ENCODE measurements at regions not wholly inside any gene's neighbourhood (a gene's known extent, or its start where the extent isn't known, plus 50 kb on each side); places are given as distances from the start of the nearest gene placed in this dataset.
"Not testable (repeated sequence)": the region's sequence is repeated elsewhere in the genome, so short reads cannot be mapped to it uniquely, and the experiment has no call there.

DNA sequence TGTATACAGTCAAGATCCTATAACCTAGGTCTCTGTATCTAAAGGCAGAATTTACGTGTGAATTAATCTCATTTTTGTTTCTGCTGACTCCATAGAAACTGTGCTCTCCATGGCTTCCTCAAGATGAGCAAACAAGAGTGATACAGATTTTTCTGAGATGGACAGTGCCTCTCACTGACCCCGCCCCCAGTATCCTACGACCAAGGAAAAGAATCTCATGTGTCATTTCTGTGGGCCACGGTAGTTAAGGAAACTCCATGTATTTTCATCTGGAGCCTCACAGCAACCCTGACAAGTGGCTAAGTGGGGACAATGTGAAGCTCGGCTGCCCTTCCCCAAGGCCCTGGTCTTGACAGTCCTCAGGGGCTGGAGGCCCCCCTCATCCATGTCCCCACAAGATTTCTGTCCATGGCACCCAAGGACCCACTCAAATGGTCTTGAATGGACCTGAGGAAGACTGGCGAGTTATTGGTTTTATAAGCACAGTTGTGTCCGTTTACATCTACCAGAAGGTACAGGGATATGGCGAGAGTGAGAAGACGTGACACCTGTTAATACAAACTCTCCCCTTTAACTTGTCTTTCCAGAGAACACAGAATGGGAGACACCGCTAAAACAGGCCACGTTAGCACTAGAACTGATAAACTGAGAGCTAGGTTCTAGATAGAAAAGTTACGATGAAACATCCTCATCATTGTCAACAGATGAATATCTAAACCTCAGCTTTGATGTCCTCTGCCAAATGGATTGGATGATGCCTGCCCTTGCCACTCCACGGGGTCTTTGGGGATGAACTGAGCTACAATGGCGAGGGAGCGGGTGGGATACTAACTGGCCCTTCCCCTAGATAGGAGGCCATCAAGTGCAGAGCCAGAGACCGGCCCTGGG is 108.4 kb upstream of the EGLN3 start:
- no peak for DNase-seq

DNA sequence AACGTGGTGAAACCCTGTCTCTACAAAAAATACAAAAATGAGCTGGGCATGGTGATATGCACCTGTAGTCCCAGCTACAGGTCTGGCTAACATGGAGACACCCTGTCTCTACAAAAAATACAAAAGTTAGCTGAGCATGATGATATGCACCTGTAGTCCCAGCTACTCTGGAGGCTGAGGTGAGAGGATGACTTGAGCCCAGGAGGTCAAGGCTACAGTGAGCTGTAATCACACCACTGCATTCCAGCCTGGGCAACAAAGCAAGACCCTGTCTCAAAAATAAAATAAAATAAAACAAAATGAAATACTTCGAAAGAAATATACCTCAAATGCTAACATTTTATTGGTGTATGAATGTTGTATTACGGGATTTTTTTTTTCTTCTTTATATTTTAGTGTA is 107.6 kb upstream of the EGLN3 start:
- DNase-seq, result no peak

DNA sequence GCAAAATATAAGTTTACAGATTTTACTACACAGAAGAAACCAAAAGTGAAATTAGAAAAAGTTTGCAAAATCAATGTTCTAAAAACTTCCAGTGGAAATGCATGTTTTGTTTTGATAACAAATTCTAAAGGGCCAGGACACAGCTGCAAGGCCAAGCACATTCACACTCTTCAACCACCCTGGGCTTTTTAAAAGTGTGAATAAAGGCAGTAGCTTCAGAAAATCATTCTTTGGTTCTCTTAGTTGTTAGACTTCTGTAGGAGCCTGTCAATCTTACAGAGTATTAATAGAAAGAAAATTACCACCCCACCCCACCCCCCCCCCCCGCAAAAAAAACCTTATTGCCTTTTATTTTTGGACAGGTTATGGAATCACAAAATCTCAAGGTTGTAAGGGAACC is 105.2 kb upstream of the EGLN3 start:
- no peak for DNase-seq

DNA sequence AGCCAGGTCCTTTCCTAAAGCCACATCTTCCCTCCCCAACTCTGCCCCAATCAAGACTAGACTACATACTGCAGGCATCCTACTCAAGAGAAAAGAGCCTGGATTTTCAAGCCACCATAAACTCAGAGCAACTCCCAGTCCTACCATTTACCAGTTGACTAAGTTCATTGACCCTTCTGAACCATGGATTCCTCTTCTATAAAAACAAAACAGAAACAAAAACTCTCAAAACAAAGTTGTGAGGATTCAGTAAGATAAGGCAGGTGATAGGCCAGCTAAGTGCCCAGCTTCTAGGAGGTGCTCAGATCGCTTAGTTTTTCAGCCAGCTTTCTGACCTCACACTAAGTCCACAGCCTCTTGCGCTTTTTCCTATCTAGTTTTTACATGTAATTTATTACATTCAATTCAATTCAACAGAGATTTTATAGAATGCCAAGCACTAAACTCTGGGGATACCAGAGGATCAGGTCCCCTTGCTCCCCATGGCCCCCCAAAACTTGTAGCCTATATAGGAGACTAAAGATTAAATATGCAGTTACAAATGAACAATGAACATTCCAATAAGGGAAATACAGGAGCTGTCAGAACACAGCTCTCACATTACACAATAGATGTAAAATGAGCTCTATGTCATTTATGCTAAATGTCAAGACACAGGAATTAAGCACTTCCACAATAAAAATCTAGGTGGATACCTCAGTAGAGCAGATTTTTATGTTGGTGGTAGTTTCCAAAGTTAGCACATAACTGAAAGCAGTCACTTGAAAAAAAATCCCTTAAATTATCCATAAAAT is 104.5 kb upstream of the EGLN3 start:
- DNase-seq, result no peak

DNA sequence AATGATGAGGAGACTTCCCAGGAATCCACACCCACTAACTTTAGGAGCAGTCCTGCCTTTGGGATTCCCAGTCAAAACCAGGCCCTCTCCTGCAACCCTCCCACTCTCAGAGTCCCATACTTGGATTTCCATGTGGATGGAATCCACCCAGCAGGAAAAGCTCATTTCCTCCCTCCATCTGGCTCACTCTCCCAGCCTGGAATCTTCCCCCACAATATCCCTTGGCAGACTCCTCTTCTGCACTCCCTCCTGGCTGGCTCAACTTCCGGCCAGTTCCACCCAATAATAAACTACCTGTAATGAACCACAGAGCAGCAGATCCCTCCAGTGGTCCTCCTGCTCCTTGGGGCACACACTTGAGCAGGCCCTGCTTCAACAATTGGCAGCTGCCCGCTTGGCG is 102.8 kb upstream of the EGLN3 start:
- no peak for DNase-seq

DNA sequence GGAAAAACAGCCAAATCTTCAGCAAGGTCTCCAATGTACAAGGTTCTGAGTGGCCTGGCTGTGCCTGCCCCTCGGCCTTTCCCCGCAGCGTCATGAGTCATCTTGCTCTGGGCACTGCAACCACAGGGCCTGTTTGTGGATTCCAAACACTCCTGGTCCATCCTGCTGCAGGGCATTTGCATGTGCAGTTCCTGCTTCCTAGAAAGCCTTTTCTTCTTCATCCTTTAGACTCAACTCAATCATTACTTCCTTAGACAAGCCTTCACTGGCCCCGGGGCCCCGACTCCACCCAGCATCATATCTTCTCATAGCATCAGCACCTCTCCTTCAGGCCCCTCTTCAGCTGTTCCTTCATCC is 101.8 kb upstream of the EGLN3 start:
- DNase-seq, result no peak

DNA sequence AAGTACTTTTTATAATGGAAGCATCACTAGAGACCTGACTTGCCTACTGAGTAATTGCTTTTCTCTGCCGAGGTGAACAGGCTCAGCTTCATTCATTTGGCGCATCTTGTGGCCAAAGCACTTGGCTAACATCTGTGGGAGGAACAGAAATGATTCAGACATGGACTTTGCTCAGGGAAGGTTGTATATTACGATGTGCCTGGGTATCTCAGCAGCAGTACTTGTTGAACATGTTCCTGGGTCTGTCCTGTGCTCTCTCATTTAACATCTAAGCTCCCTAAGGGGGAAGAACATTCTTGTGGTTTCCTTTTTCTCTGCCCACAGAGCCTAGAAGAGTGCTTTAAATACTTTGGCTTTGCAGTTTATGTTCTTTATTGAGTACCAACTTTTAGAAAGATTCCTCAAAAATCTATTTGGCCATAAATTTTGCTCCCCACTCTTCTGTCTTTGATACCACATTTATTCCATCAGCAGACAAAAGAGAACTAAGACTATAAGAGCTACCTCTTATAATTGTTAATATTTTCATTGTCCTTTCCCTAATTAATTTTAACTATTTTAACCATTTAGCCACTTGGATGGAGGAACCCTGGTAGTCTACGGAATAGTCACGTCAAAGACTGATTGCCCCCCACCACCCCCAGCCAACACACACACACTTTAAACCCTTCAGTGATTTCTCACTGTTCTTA is 101.2 kb upstream of the EGLN3 start:
- DNase-seq, result no peak

DNA sequence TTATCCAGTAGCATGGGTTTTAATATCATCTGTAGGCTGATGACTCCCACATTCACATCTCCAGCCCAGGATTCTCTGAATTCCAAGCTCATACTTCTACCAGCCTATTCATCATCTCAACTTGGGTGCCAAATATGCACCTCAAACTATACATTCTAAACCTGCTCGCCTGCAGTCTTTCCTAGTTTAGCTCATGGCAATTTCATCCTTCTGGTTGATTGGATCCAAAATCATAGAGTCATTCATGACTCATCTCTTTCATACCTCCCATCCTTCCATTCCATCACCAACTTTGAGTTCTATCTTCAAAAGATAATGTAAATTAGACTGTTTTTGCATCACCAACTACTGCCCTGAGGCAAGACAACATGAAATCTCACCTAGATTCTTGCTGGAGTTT is 99.7 kb upstream of the EGLN3 start:
- no peak for DNase-seq

DNA sequence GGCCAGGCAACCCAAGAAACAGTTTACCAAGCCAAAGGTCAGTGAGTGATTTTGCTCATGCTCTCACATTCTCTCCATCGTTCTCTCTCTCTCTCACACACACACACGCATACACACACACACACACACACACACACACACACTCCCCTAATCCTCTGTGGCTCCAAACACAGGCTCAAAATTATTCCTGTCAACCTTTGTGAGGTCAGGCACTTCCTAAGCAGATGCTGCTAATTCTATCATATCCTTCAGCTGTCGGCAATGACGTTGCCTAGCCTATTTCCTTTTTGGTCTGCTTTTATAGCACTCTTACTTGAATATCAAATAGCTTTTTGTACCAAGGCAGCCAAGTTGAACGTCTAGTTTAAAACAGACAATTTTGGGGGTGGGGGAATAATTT is 98.9 kb upstream of the EGLN3 start:
- DNase-seq, result no peak

DNA sequence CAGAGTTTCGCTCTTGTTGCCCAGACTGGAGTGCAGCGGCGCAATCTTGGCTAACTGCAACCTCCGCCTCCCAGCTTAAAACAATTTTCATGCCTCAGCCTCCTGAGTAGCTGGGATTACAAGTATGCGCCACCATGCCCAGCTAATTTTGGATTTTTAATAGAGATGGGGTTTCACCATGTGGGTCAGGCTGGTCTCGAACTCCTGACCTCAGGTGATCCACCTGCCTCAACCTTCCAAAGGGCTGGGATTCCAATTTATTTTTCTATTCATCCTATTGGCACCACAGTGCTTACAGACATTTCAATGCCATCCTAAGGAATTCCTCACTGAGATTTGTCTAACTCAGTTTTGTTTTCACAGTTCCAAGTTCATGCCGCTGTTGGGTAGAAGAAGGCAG is 98.3 kb upstream of the EGLN3 start:
- not testable (repeated sequence) for DNase-seq

DNA sequence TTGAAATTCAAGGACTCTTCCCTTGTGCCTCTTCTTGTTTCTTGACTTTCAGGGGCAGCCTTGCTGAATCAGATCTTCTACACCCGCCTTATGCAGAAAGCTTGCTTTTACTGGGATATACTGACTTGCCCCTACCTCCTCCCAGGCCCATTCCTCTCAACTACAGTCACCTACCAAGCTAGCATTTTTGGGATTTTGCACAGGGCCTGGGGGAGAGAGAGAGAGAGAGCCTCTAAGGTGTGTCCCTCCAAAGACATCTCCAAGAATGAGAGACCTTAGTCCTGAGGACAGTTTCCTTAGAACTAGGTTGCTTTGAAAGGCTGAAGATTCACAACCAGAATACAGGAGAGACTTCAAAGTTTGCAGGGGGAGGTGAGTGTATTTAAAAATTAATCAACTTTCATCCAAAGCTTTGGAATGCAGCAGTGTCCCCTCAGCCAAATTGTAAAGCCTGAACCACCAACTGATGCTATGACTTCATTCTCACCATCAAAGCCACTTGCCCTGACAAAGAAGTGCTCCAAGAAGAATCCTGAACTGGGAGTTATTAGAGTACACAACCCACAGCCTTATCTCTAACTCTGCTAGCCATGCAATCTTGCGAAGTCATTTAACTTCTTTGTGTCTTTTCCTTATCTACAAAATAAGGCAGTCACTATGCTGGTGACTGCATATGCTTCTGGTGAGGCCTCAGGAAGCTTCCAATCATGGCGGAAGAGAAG is 96.1 kb upstream of the EGLN3 start:
- DNase-seq, result no peak

DNA sequence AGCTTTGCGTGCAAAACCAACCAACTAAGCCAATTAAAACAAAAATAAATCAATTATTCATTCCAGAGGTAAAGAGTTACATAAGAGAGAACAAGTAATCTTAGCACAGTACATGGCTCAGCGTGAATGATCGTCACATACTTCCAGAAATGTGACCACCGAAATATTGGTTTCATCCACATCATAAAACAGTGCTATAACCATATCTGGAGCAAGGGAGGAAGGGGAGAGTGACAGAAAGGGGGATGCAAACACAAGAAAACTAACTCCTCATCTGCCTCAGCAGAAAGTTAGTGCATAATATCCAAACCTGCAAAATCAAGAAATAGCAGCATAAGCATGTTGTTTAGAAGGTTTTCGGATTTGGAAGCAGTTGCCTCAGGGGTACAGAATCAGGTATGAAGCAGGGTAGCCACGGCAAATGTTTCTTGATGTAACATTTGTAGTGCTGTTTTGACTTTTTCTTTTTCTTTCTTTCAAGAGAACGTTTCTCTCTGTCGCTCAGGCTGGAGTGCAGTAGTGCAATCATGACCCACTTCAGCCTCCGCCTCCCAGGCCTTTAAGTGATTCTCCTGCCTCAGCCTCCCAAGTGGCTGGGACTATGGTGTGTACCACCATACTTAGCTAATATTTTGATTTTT is 93.9 kb upstream of the EGLN3 start:
- DNase-seq, result no peak

DNA sequence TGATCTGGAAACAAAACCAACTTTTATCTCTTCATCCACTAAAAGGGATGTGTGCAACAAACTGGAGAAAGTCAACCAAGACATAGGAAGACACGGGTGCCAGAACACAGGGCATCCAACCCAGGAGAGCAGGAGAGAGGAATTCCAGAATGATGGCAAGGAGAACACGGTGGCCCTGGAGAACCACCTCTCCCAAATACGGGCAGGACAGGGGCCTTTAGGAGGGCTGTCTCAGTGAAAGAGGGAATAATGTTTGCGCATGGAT is 93.4 kb upstream of the EGLN3 start:
- DNase-seq, result no peak

DNA sequence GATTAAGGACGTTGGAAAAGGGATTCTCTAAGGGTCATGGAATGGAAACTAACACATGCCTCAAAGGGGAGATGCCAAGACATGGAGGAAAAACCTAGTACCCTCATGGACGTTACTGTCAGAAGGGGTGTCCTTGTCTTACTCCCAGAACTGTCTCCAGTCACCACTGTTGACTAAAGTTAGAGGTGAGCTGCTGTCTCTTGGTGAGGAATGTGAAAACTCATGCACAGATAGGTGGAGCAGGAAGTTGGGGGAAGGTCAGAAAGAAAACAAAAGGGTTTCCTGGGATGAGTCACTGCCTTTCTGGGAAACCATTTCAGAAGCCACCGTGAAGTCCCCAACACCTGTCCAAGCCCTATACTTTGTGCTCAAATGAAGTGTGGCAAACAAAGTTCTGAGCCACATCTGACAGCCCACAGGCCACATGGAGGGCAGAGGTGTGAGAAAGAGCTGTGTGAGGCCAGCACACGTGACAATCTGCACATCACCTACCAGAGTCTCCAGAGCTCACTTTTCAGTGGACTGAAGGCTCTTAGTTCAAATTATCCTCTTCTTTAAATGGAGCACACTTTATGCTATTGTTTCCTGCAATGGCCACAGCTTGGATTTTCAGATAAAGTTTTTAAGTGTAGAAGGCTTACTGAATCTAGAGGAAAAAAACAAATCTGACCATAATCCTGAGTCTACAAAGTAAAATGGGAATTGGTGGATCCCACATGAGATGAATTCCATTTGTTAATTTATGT is 92.9 kb upstream of the EGLN3 start:
- DNase-seq, result peak; percentile 41

DNA sequence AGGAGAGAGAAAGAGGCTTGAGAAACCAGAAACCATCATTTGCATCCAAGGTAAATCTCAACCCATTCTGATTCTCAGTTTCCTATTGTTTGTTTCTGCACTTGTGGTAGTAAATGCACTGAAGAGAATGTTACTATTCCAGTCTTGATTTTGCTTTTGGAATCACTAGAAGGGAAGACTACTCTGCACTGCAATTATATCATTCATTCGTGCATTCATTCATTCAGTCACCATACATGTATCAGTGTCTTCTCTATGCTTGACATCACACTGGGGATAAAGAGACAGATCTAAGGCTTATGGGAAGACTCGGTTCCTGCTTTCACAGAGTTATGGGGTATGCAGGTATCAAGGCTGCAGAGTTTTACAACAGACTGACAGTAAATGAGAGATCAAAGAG is 90.3 kb upstream of the EGLN3 start:
- no peak for DNase-seq

DNA sequence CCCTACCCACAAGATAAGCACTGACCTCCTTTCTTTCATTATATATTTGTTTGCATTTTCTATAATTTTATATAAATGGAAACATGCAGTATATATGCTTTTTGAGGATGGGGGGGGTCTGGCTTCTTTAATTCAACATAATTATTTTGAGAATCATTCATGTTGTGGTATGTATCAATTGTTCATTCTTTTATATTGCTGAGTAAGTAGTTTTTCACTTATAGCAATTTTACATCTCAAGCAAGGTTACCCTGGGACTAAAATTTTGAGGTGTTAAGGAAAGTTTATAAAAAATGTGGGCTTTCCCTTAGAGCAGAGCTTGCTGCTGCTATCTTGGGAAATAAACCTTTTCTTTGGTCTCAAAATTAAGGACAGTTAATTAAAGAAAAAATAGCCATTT is 89.9 kb upstream of the EGLN3 start:
- DNase-seq, result no peak

DNA sequence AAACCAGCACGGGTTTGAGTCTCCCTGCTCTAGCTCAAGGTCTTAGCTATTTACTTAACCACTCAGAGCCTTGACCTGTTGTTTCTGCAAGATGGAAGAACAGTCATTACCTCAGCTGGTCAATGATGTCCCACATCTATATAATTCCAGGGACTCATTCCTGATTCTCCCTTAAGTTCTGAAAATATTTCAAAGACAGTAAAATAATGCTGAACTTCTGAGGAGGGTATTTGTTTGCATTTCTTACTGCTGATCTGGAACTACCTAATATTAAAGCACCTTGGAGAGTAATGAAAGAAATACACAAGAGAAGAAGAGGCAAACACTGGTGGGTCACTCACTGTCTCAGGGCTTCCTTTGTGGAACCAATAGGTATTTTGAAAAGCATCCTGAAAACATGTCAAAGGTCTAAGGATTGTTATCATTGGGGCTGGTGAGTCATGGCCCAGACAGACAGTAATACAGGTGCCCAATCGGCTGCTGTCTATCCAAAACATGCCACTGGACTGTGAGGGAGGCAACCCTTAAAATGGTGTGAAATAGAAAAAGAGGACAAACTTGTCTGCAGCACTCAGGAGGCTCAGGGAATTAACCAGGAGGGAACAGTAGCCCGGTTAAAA is 88.7 kb upstream of the EGLN3 start:
- DNase-seq, result no peak

DNA sequence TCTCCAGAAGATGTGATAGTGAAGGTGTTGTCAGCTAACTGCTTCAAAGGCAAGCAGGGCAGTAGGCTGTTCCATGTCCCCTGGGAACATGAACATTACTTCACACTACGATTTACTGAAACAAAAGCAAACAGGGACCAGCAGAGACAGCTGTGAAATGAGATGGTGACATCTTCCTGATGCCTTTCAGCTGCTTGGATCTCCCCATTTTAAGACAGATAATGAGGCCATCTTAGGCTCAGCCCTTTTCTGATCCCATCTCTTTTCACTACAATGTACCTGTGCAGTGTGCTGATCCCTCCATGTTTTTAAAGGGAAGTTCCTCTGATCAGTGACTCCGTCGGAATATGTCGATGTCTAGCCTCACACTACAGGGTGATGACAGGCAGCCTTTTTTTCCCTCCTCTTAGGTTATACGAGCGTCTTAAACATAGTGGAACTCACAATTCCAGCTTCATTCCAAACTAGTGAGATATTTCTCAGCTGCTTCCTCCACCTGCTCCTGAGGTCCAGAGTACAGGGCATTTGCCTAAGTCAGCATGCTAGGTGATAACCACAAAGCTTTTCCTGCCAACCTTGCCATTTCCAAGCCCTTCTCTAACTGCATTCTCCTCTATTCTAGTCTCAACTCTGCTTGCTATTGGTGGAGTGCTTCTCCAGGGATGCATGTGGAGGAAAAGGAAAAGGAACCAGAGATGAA is 87.6 kb upstream of the EGLN3 start:
- DNase-seq, result no peak

DNA sequence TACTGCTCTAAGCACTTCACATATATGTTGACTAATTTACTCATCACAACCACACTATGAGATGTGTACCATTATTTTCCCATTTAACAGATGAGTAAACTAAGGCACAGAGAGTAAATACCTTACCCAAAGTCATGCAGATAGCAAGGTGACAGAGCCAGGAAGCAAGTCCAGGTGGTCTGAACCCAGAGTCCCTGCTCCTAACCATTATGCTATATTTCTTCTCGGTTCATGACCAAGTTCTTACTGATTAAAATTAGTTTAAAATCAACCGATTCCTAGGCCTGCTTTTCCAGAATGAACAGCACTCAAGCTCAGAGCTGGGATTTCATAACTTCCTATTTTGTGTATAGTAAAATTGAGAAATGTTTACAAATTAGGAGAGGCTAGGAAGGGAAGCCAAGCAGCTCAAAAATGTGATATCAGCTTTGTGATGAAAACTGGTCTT is 85.5 kb upstream of the EGLN3 start:
- DNase-seq, result no peak

DNA sequence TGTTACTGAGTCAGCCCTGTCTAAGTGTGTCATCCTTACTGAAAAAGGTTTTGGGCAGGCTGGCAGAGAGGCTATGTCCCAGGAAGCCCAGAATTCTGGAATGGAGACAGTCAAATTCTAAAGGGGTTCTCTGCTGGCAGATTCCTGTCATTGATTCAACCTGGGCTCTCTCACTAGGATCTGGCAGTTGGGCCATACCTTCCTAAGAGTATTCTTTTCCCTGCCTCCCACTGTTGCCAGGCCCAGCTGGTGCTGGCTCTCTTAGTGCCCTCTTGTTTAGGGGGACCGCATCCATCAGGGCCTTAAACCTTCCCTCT is 85.0 kb upstream of the EGLN3 start:
- DNase-seq, result no peak

Measured in CD4-positive, alpha-beta T cell treated with Interferon gamma for 1 hour (primary cell).